WTC11 (cell line): ENCODE measurements at regions not wholly inside any gene's neighbourhood (a gene's known extent, or its start where the extent isn't known, plus 50 kb on each side); places are given as distances from the start of the nearest gene placed in this dataset.

Experiments used
- ATAC-seq: fragments of 200-7000 bp; cut with Tn5 transposase; 2 replicates; pipeline ENCODE4 v1.10.0; 2021; ENCODE audit warnings: mild to moderate bottlenecking, moderate library complexity
- CTCF ChIA-PET: fragments of 300-600 bp; sonication (Branson Sonifier 250); formaldehyde crosslinking; loops from one replicate; lab custom pipeline; 2021; ENCODE audit warnings: antibody characterized with exemption; lab: Charles Lee
- POLR2A ChIA-PET: fragments of 350-600 bp; sonication (Branson Sonifier 250); formaldehyde crosslinking; loops from one replicate; lab custom pipeline; 2021; ENCODE audit warnings: antibody characterized with exemption; lab: Charles Lee
- DNase-seq: peaks from one replicate; pipeline ENCODE4 v3.0.0; 2021; ENCODE audit warnings: low spot score
- H3K27ac Mint-ChIP-seq: 2 replicates; pipeline ENCODE4 v1.8.0; 2021; ENCODE audit warnings: mixed read lengths
- H3K27me3 Mint-ChIP-seq: 2 replicates; pipeline ENCODE4 v1.8.0; 2021; ENCODE audit warnings: low read depth, mild to moderate bottlenecking, moderate library complexity, mixed read lengths
- H3K36me3 Mint-ChIP-seq: 2 replicates; pipeline ENCODE4 v1.8.0; 2021; ENCODE audit warnings: mixed read lengths
- H3K4me1 Mint-ChIP-seq: 2 replicates; pipeline ENCODE4 v1.8.0; 2022; ENCODE audit warnings: mixed read lengths
- H3K4me3 Mint-ChIP-seq: 2 replicates; pipeline ENCODE4 v1.8.0; 2021; ENCODE audit warnings: mild to moderate bottlenecking, moderate library complexity, mixed read lengths
- H3K9me3 Mint-ChIP-seq: 2 replicates; pipeline ENCODE4 v1.8.0; 2021; ENCODE audit warnings: mixed read lengths
- ATF1 ChIP-seq: sonication (generic); formaldehyde crosslinking; IDR thresholded peaks from 2 replicates; pipeline ENCODE4 v1.8.1; 2023; ENCODE audit warnings: mild to moderate bottlenecking, moderate library complexity, missing genetic modification reagents
- CBFB ChIP-seq: sonication (generic); formaldehyde crosslinking; IDR thresholded peaks from 2 replicates; pipeline ENCODE4 v1.8.1; 2022; ENCODE audit warnings: mild to moderate bottlenecking, low read depth, missing genetic modification reagents
- FOXJ3 ChIP-seq: sonication (generic); formaldehyde crosslinking; IDR thresholded peaks from 2 replicates; pipeline ENCODE4 v1.9.0; 2021; ENCODE audit warnings: missing genetic modification reagents, mild to moderate bottlenecking, borderline replicate concordance
- GTF2I ChIP-seq: fragments of 250-450 bp; sonication (Bioruptor Pico); conservative IDR thresholded peaks from 2 replicates; pipeline ENCODE4 v1.4.0; 2021; ENCODE audit warnings: mild to moderate bottlenecking
- HMGA2 ChIP-seq: fragments of 250-450 bp; sonication (Bioruptor Pico); IDR thresholded peaks from 2 replicates; pipeline ENCODE4 v1.4.0; 2021; ENCODE audit warnings: mild to moderate bottlenecking, moderate library complexity
- NFE2L1 ChIP-seq: sonication (generic); formaldehyde crosslinking; IDR thresholded peaks from 2 replicates; pipeline ENCODE4 v1.8.1; 2023; ENCODE audit warnings: missing genetic modification reagents
- TEAD1 ChIP-seq: sonication (generic); formaldehyde crosslinking; IDR thresholded peaks from 2 replicates; pipeline ENCODE4 v1.8.0; 2022; ENCODE audit warnings: mild to moderate bottlenecking, missing genetic modification reagents
- TEAD4 ChIP-seq: sonication (generic); formaldehyde crosslinking; IDR thresholded peaks from 2 replicates; pipeline ENCODE4 v1.8.0; 2022; ENCODE audit warnings: mild to moderate bottlenecking, missing genetic modification reagents
- TP53 ChIP-seq: sonication (generic); formaldehyde crosslinking; IDR thresholded peaks from 2 replicates; pipeline ENCODE4 v1.8.1; 2023; ENCODE audit warnings: mild to moderate bottlenecking, missing genetic modification reagents
- ZNF219 ChIP-seq: sonication (generic); formaldehyde crosslinking; IDR thresholded peaks from 2 replicates; pipeline ENCODE4 v1.8.0; 2023; ENCODE audit warnings: missing genetic modification reagents, mild to moderate bottlenecking, borderline replicate concordance
- ZNF263 ChIP-seq: sonication (generic); formaldehyde crosslinking; IDR thresholded peaks from 2 replicates; pipeline ENCODE4 v1.8.1; 2022; ENCODE audit warnings: low read depth, mild to moderate bottlenecking, moderate library complexity, missing genetic modification reagents
- TF ChIP-seq, protein P1 (sequence below): sonication (generic); formaldehyde crosslinking; IDR thresholded peaks from 2 replicates; pipeline ENCODE4 v1.8.0; 2022; ENCODE audit warnings: mild to moderate bottlenecking, missing genetic modification reagents
- TF ChIP-seq, protein P2 (sequence below): sonication (generic); formaldehyde crosslinking; IDR thresholded peaks from 2 replicates; pipeline ENCODE4 v1.8.1; 2022; ENCODE audit warnings: low read depth, mild to moderate bottlenecking, moderate library complexity, missing genetic modification reagents, borderline replicate concordance
- TF ChIP-seq, protein P3 (sequence below): sonication (generic); formaldehyde crosslinking; IDR thresholded peaks from 2 replicates; pipeline ENCODE4 v1.8.0; 2022; ENCODE audit warnings: missing genetic modification reagents
- TF ChIP-seq, protein P4 (sequence below): sonication (generic); formaldehyde crosslinking; IDR thresholded peaks from 2 replicates; pipeline ENCODE4 v1.8.0; 2023; ENCODE audit warnings: mild to moderate bottlenecking, missing genetic modification reagents
- TF ChIP-seq, protein P5 (sequence below): sonication (generic); formaldehyde crosslinking; IDR thresholded peaks from 2 replicates; pipeline ENCODE4 v1.8.1; 2022; ENCODE audit warnings: mild to moderate bottlenecking, missing genetic modification reagents, moderate library complexity, borderline replicate concordance
- TF ChIP-seq, protein P6 (sequence below): sonication (generic); formaldehyde crosslinking; IDR thresholded peaks from 2 replicates; pipeline ENCODE4 v1.8.1; 2023; ENCODE audit warnings: mild to moderate bottlenecking, missing genetic modification reagents
- TF ChIP-seq, protein P7 (sequence below): fragments of 250-450 bp; sonication (Bioruptor Pico); IDR thresholded peaks from 2 replicates; pipeline ENCODE4 v1.9.0; 2021; ENCODE audit warnings: mild to moderate bottlenecking

DNA sequence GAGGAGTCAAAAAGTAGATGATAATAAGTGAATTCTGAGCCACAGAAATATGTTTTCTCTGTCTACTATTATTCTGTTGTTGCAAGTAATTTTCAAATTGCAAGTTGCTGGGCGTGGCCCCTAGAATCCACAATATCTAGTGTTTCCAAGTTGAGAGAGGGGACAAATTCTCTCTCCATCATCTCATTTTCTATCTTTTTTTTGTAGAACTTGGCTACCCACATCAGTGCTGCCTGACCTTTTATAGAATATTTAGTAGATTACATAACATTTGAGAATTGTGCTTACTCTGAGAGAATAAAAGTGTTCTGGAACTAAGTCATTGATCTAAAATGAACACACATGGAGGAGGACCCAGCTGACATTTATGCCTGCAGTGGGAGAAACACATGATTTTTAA is 110.9 kb upstream of the CSNK1A1L start:
- H3K9me3 Mint-ChIP-seq: peaks cover 6% of the 10 kb centered on the region
- ChIA-PET POLR2A (no interaction called here), CTCF (no interaction called here)
- ATAC-seq (no peak), DNase-seq (no peak)
- H3K4me3 Mint-ChIP-seq: no peak overlapping the region
- TF ChIP-seq, protein P1, sequence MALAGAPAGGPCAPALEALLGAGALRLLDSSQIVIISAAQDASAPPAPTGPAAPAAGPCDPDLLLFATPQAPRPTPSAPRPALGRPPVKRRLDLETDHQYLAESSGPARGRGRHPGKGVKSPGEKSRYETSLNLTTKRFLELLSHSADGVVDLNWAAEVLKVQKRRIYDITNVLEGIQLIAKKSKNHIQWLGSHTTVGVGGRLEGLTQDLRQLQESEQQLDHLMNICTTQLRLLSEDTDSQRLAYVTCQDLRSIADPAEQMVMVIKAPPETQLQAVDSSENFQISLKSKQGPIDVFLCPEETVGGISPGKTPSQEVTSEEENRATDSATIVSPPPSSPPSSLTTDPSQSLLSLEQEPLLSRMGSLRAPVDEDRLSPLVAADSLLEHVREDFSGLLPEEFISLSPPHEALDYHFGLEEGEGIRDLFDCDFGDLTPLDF (CRISPR knock-in tag): no peak
- TF ChIP-seq, protein P2, sequence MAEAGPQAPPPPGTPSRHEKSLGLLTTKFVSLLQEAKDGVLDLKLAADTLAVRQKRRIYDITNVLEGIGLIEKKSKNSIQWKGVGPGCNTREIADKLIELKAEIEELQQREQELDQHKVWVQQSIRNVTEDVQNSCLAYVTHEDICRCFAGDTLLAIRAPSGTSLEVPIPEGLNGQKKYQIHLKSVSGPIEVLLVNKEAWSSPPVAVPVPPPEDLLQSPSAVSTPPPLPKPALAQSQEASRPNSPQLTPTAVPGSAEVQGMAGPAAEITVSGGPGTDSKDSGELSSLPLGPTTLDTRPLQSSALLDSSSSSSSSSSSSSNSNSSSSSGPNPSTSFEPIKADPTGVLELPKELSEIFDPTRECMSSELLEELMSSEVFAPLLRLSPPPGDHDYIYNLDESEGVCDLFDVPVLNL: no peak
- no peak overlapping the region for H3K27ac Mint-ChIP-seq
- H3K4me1 Mint-ChIP-seq: peaks cover 7% of the 10 kb centered on the region
- H3K36me3 Mint-ChIP-seq: no peaks in the 10 kb centered on the region
- no peaks in the 10 kb centered on the region for H3K27me3 Mint-ChIP-seq

DNA sequence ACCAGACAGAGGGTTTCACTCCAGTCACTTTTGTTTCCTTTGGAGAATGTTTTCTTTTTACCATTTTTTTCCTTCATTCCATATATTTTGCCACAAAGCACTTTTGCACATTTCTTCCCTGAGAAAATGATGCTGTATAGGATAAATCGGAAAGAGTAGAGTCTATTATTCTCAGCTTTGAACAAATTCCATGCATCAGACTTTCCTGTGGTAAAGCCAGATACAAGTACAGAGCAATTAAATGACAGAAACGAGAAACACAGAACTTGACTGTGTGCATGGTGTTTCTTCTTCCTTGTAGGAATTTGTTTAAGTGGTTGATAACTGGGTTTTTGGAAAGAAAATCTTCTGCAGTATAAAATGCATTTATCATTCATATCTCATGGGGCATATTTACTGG is 107.4 kb upstream of the CSNK1A1L start:
- DNase-seq (no peak), ATAC-seq (no peak)
- H3K27ac Mint-ChIP-seq: no peak overlapping the region
- H3K27me3 Mint-ChIP-seq: no peaks in the 10 kb centered on the region
- H3K36me3 Mint-ChIP-seq: no peaks in the 10 kb centered on the region
- peaks cover 4% of the 10 kb centered on the region for H3K9me3 Mint-ChIP-seq
- no peak overlapping the region for H3K4me3 Mint-ChIP-seq
- TF ChIP-seq TEAD4 (CRISPR knock-in tag): no peak
- TF ChIP-seq NFE2L1: no peak
- TF ChIP-seq ZNF263: no peak
- TF ChIP-seq HMGA2 (CRISPR knock-in tag): no peak
- no peak for TF ChIP-seq CBFB (CRISPR knock-in tag)
- TF ChIP-seq, protein P3, sequence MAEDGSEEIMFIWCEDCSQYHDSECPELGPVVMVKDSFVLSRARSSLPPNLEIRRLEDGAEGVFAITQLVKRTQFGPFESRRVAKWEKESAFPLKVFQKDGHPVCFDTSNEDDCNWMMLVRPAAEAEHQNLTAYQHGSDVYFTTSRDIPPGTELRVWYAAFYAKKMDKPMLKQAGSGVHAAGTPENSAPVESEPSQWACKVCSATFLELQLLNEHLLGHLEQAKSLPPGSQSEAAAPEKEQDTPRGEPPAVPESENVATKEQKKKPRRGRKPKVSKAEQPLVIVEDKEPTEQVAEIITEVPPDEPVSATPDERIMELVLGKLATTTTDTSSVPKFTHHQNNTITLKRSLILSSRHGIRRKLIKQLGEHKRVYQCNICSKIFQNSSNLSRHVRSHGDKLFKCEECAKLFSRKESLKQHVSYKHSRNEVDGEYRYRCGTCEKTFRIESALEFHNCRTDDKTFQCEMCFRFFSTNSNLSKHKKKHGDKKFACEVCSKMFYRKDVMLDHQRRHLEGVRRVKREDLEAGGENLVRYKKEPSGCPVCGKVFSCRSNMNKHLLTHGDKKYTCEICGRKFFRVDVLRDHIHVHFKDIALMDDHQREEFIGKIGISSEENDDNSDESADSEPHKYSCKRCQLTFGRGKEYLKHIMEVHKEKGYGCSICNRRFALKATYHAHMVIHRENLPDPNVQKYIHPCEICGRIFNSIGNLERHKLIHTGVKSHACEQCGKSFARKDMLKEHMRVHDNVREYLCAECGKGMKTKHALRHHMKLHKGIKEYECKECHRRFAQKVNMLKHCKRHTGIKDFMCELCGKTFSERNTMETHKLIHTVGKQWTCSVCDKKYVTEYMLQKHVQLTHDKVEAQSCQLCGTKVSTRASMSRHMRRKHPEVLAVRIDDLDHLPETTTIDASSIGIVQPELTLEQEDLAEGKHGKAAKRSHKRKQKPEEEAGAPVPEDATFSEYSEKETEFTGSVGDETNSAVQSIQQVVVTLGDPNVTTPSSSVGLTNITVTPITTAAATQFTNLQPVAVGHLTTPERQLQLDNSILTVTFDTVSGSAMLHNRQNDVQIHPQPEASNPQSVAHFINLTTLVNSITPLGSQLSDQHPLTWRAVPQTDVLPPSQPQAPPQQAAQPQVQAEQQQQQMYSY (CRISPR knock-in tag): no peak
- TF ChIP-seq, protein P4, sequence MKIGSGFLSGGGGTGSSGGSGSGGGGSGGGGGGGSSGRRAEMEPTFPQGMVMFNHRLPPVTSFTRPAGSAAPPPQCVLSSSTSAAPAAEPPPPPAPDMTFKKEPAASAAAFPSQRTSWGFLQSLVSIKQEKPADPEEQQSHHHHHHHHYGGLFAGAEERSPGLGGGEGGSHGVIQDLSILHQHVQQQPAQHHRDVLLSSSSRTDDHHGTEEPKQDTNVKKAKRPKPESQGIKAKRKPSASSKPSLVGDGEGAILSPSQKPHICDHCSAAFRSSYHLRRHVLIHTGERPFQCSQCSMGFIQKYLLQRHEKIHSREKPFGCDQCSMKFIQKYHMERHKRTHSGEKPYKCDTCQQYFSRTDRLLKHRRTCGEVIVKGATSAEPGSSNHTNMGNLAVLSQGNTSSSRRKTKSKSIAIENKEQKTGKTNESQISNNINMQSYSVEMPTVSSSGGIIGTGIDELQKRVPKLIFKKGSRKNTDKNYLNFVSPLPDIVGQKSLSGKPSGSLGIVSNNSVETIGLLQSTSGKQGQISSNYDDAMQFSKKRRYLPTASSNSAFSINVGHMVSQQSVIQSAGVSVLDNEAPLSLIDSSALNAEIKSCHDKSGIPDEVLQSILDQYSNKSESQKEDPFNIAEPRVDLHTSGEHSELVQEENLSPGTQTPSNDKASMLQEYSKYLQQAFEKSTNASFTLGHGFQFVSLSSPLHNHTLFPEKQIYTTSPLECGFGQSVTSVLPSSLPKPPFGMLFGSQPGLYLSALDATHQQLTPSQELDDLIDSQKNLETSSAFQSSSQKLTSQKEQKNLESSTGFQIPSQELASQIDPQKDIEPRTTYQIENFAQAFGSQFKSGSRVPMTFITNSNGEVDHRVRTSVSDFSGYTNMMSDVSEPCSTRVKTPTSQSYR: no peak
- no peak for TF ChIP-seq ATF1
- TF ChIP-seq, protein P5, sequence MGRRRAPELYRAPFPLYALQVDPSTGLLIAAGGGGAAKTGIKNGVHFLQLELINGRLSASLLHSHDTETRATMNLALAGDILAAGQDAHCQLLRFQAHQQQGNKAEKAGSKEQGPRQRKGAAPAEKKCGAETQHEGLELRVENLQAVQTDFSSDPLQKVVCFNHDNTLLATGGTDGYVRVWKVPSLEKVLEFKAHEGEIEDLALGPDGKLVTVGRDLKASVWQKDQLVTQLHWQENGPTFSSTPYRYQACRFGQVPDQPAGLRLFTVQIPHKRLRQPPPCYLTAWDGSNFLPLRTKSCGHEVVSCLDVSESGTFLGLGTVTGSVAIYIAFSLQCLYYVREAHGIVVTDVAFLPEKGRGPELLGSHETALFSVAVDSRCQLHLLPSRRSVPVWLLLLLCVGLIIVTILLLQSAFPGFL (CRISPR knock-in tag): no peak
- TF ChIP-seq FOXJ3 (CRISPR knock-in tag): no peak
- TF ChIP-seq ZNF219 (CRISPR knock-in tag): no peak
- TF ChIP-seq, protein P6, sequence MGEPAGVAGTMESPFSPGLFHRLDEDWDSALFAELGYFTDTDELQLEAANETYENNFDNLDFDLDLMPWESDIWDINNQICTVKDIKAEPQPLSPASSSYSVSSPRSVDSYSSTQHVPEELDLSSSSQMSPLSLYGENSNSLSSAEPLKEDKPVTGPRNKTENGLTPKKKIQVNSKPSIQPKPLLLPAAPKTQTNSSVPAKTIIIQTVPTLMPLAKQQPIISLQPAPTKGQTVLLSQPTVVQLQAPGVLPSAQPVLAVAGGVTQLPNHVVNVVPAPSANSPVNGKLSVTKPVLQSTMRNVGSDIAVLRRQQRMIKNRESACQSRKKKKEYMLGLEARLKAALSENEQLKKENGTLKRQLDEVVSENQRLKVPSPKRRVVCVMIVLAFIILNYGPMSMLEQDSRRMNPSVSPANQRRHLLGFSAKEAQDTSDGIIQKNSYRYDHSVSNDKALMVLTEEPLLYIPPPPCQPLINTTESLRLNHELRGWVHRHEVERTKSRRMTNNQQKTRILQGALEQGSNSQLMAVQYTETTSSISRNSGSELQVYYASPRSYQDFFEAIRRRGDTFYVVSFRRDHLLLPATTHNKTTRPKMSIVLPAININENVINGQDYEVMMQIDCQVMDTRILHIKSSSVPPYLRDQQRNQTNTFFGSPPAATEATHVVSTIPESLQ (CRISPR knock-in tag): no peak
- TF ChIP-seq, protein P7, sequence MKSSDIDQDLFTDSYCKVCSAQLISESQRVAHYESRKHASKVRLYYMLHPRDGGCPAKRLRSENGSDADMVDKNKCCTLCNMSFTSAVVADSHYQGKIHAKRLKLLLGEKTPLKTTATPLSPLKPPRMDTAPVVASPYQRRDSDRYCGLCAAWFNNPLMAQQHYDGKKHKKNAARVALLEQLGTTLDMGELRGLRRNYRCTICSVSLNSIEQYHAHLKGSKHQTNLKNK (CRISPR knock-in tag): no peak
- no peak for TF ChIP-seq TP53
- no peak for TF ChIP-seq TEAD1 (CRISPR knock-in tag)
- no peak for TF ChIP-seq GTF2I (CRISPR knock-in tag)
- peaks cover 12% of the 10 kb centered on the region for H3K4me1 Mint-ChIP-seq
- CTCF ChIA-PET: no interaction called here
- POLR2A ChIA-PET: no interaction called here
